HG03575 (cell line): ENCODE measurements at regions not wholly inside any gene's neighbourhood (a gene's known extent, or its start where the extent isn't known, plus 50 kb on each side); places are given as distances from the start of the nearest gene placed in this dataset.
"Not testable (repeated sequence)": the region's sequence is repeated elsewhere in the genome, so short reads cannot be mapped to it uniquely, and the experiment has no call there.

Experiments
- ATAC-seq: cut with Tn5 transposase; IDR thresholded peaks from one replicate; pipeline ENCODE4 v1.9.1; 2021; ENCODE audit not compliant: unreplicated experiment, insufficient number of reproducible peaks, low FRiP score; ENCODE audit errors: extremely low read depth

GRCh38 chr12:91515944-91516694 is 333.5 kb upstream of the DCN start:
- ATAC-seq, result no peak

- no peak for ATAC-seq
These were observed 330.7 kb upstream of the DCN start for GRCh38 chr12:91513313-91513712.

GRCh38 chr12:91511795-91512420 is 329.3 kb upstream of the DCN start:
- no peak for ATAC-seq

- ATAC-seq, result no peak
These were observed 325.1 kb upstream of the DCN start for GRCh38 chr12:91507754-91508153.

- no peak for ATAC-seq
These were observed 323.8 kb upstream of the DCN start for GRCh38 chr12:91506452-91506851.

- no peak for ATAC-seq
These were observed 322.4 kb upstream of the DCN start for GRCh38 chr12:91505006-91505405.

GRCh38 chr12:91502208-91502607 is 319.6 kb upstream of the DCN start:
- ATAC-seq, result no peak

GRCh38 chr12:91496337-91496736 is 313.7 kb upstream of the DCN start:
- no peak for ATAC-seq

GRCh38 chr12:91493308-91493707 is 310.7 kb upstream of the DCN start:
- no peak for ATAC-seq

- no peak for ATAC-seq
These were observed 310.0 kb upstream of the DCN start for GRCh38 chr12:91492648-91493047.

- ATAC-seq, result no peak
These were observed 308.2 kb upstream of the DCN start for GRCh38 chr12:91490667-91491311.

- ATAC-seq, result no peak
These were observed 300.9 kb upstream of the DCN start for GRCh38 chr12:91483471-91483985.

GRCh38 chr12:91482231-91482630 is 299.6 kb upstream of the DCN start:
- no peak for ATAC-seq

GRCh38 chr12:91478500-91478899 is 295.9 kb upstream of the DCN start:
- ATAC-seq, result no peak

- no peak for ATAC-seq
These were observed 285.1 kb upstream of the DCN start for GRCh38 chr12:91467686-91468085.

GRCh38 chr12:91461061-91461460 is 278.4 kb upstream of the DCN start:
- no peak for ATAC-seq

- ATAC-seq, result no peak
These were observed 277.9 kb upstream of the DCN start for GRCh38 chr12:91460469-91460868.

GRCh38 chr12:91455321-91455720 is 272.7 kb upstream of the DCN start:
- ATAC-seq, result no peak

GRCh38 chr12:91454179-91454578 is 271.6 kb upstream of the DCN start:
- no peak for ATAC-seq

GRCh38 chr12:91452464-91452863 is 269.8 kb upstream of the DCN start:
- not testable (repeated sequence) for ATAC-seq
